ENCODE measurements at regions not wholly inside any gene's neighbourhood (a gene's known extent, or its start where the extent isn't known, plus 50 kb on each side); places are given as distances from the start of the nearest gene placed in this dataset.

GRCh38 chr12:63317880-63318279 lies 166.9 kb upstream of the AVPR1A start:
- Histone ChIP-seq H3K4me3 (no peak overlapping the region), H3K27me3 (no peaks in the 10 kb centered on the region), H3K4me1 (ENCODE audit: insufficient read depth) (no peaks in the 10 kb centered on the region), H3K36me3 (no peaks in the 10 kb centered on the region), H3K9me3 (no peaks in the 10 kb centered on the region), H3K27ac (no peak overlapping the region)
- intact Hi-C loops (cut with DNase I), result no loop called here
- TF ChIP-seq POLR2A (IDR thresholded peaks at IDR 0.05) (no peak), EP300 (IDR thresholded peaks at IDR 0.05) (no peak), CTCF (IDR thresholded peaks at IDR 0.05) (no peak)
- WGBS, 3 donors, result 81 to 90% (median 86%) methylated on average over 5 of the region's 5 CpGs
- DNase-seq, result no peak

- H3K27ac ChIP-seq, result no peak overlapping the region
- WGBS, 3 donors, result 78 to 82% (median 78%) methylated on average over 9 of the region's 9 CpGs
- H3K9me3 ChIP-seq, result no peaks in the 10 kb centered on the region
- H3K4me1 ChIP-seq (ENCODE audit: insufficient read depth), result no peaks in the 10 kb centered on the region
- no peaks in the 10 kb centered on the region for H3K27me3 ChIP-seq
- no peaks in the 10 kb centered on the region for H3K36me3 ChIP-seq
- DNase-seq, result no peak
- intact Hi-C loops (cut with DNase I), result no loop called here
- no peak for TF ChIP-seq EP300 (IDR thresholded peaks at IDR 0.05)
- TF ChIP-seq POLR2A (IDR thresholded peaks at IDR 0.05), result no peak
- TF ChIP-seq CTCF (IDR thresholded peaks at IDR 0.05), result no peak
- no peak overlapping the region for H3K4me3 ChIP-seq
These were observed 166.4 kb upstream of the AVPR1A start for GRCh38 chr12:63317286-63317846.

GRCh38 chr12:63313139-63313538 lies 162.1 kb upstream of the AVPR1A start:
- no peaks in the 10 kb centered on the region for H3K27me3 ChIP-seq
- 81 to 96% (median 95%) methylated on average over 3 of the region's 3 CpGs for WGBS, 3 donors
- H3K9me3 ChIP-seq, result peaks cover 0 to 5% of the 10 kb centered on the region in 2 donors
- no peak for DNase-seq
- no peak for TF ChIP-seq CTCF (IDR thresholded peaks at IDR 0.05)
- TF ChIP-seq POLR2A (IDR thresholded peaks at IDR 0.05), result no peak
- no peak for TF ChIP-seq EP300 (IDR thresholded peaks at IDR 0.05)
- H3K4me1 ChIP-seq (ENCODE audit: insufficient read depth), result no peaks in the 10 kb centered on the region
- no peak overlapping the region for H3K4me3 ChIP-seq
- H3K36me3 ChIP-seq, result no peaks in the 10 kb centered on the region
- no peak overlapping the region for H3K27ac ChIP-seq
- intact Hi-C loops (cut with DNase I), result no loop called here

- Histone ChIP-seq H3K9me3 (peaks cover 0 to 5% of the 10 kb centered on the region in 2 donors), H3K4me1 (ENCODE audit: insufficient read depth) (no peaks in the 10 kb centered on the region), H3K27me3 (no peaks in the 10 kb centered on the region), H3K27ac (no peak overlapping the region), H3K36me3 (no peaks in the 10 kb centered on the region), H3K4me3 (no peak overlapping the region)
- WGBS, 3 donors, result 31 to 49% (median 37%) methylated on average over 3 of the region's 3 CpGs
- intact Hi-C loops (cut with DNase I), result no loop called here
- no peak for DNase-seq
- TF ChIP-seq POLR2A (IDR thresholded peaks at IDR 0.05), result no peak
- no peak for TF ChIP-seq CTCF (IDR thresholded peaks at IDR 0.05)
- no peak for TF ChIP-seq EP300 (IDR thresholded peaks at IDR 0.05)
These were observed 157.7 kb upstream of the AVPR1A start for GRCh38 chr12:63308671-63309070.
